Right kidney (tissue), 1 donor: ENCODE measurements at regions not wholly inside any gene's neighbourhood (a gene's known extent, or its start where the extent isn't known, plus 50 kb on each side); places are given as distances from the start of the nearest gene placed in this dataset.

ENCODE experiments used
- DNase-seq: peaks from one replicate; pipeline ENCODE4 v3.0.0-alpha.2; 2016

- DNase-seq = no peak
These were observed 141.1 kb downstream of the TLR5 start for GRCh38 chr1:223001653-223002634.

GRCh38 chr1:223003549-223003948 is 139.5 kb downstream of the TLR5 start:
- DNase-seq = no peak

GRCh38 chr1:223006371-223006770 is 136.7 kb downstream of the TLR5 start:
- no peak for DNase-seq

GRCh38 chr1:223006917-223007648 is 136.0 kb downstream of the TLR5 start:
- no peak for DNase-seq

GRCh38 chr1:223007935-223008334 is 135.1 kb downstream of the TLR5 start:
- DNase-seq = no peak

- no peak for DNase-seq
These were observed 134.2 kb downstream of the TLR5 start for GRCh38 chr1:223008808-223009207.

- DNase-seq = no peak
These were observed 133.6 kb downstream of the TLR5 start for GRCh38 chr1:223009406-223009805.

- no peak for DNase-seq
These were observed 132.2 kb downstream of the TLR5 start for GRCh38 chr1:223010582-223011504.

- no peak for DNase-seq
These were observed 131.6 kb downstream of the TLR5 start for GRCh38 chr1:223011505-223011856.

GRCh38 chr1:223012176-223012788 is 130.8 kb downstream of the TLR5 start:
- no peak for DNase-seq

GRCh38 chr1:223012938-223013337 is 130.1 kb downstream of the TLR5 start:
- DNase-seq = no peak

- DNase-seq = no peak
These were observed 128.7 kb downstream of the TLR5 start for GRCh38 chr1:223014142-223014873.

- DNase-seq = no peak
These were observed 126.7 kb downstream of the TLR5 start for GRCh38 chr1:223016381-223016780.

- no peak for DNase-seq
These were observed 126.2 kb downstream of the TLR5 start for GRCh38 chr1:223016890-223017289.

- DNase-seq = no peak
These were observed 125.8 kb downstream of the TLR5 start for GRCh38 chr1:223017291-223017690.

GRCh38 chr1:223018534-223018933 is 124.5 kb downstream of the TLR5 start:
- no peak for DNase-seq

GRCh38 chr1:223019256-223019655 is 123.8 kb downstream of the TLR5 start:
- DNase-seq = no peak

GRCh38 chr1:223020770-223021169 is 122.3 kb downstream of the TLR5 start:
- DNase-seq = no peak

GRCh38 chr1:223022641-223023473 is 120.2 kb downstream of the TLR5 start:
- DNase-seq = peak; percentile 67

GRCh38 chr1:223023863-223024262 is 119.2 kb downstream of the TLR5 start:
- no peak for DNase-seq
